Endothelial cell (in vitro differentiated cells): ENCODE measurements at regions not wholly inside any gene's neighbourhood (a gene's known extent, or its start where the extent isn't known, plus 50 kb on each side); places are given as distances from the start of the nearest gene placed in this dataset.

Experiments used
- DNase-seq: peaks from one replicate; pipeline ENCODE4 v3.0.0; 2021; ENCODE audit warnings: low spot score
- H3K27ac Mint-ChIP-seq: one replicate; pipeline ENCODE4 v1.8.0; 2021; ENCODE audit warnings: mixed read lengths, inconsistent platforms; ENCODE audit not compliant: unreplicated experiment
- H3K27me3 Mint-ChIP-seq: one replicate; pipeline ENCODE4 v1.8.0; 2021; ENCODE audit warnings: mild to moderate bottlenecking, moderate library complexity, mixed read lengths, inconsistent platforms; ENCODE audit not compliant: unreplicated experiment
- H3K36me3 Mint-ChIP-seq: one replicate; pipeline ENCODE4 v1.8.0; 2021; ENCODE audit warnings: mild to moderate bottlenecking, low read depth, mixed read lengths, inconsistent platforms; ENCODE audit not compliant: unreplicated experiment
- H3K4me1 Mint-ChIP-seq: one replicate; pipeline ENCODE4 v1.8.0; 2021; ENCODE audit warnings: mild to moderate bottlenecking, mixed read lengths, inconsistent platforms; ENCODE audit not compliant: unreplicated experiment
- H3K4me3 Mint-ChIP-seq: one replicate; pipeline ENCODE4 v1.8.0; 2021; ENCODE audit warnings: mild to moderate bottlenecking, mixed read lengths, inconsistent platforms; ENCODE audit not compliant: unreplicated experiment
- H3K9me3 Mint-ChIP-seq: one replicate; pipeline ENCODE4 v1.8.0; 2021; ENCODE audit warnings: mixed read lengths, inconsistent platforms; ENCODE audit not compliant: unreplicated experiment
- TF ChIP-seq, protein P1 (sequence below): fragments of 200-600 bp; sonication (generic); IDR thresholded peaks from one replicate; pipeline ENCODE4 v1.5.0; 2021; ENCODE audit warnings: antibody characterized with exemption; ENCODE audit not compliant: unreplicated experiment

DNA sequence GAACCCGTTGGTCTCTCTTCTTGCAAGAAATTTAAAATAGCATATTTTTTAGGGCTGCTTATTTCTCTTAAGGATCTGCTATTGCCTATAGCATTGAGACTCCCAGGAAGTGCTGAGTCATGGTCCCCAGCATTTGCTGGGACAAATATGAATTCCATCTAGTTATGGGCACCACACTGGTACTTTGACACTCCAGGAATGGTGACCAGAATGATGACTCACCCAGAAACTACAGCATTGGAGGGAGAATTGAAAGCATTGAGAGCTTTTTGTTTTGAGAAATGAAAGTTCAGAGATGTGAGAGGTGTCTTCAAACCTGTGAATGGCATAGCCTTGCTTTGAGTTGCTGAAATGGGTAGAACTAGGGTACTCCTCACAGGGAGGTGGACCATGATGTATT is 699.7 kb downstream of the DHX35 start:
- Mint-ChIP-seq H3K36me3 (no peaks in the 10 kb centered on the region), H3K27ac (no peak overlapping the region), H3K4me1 (peaks cover 4% of the 10 kb centered on the region), H3K9me3 (no peaks in the 10 kb centered on the region), H3K27me3 (no peaks in the 10 kb centered on the region), H3K4me3 (no peak overlapping the region)
- TF ChIP-seq, protein P1, sequence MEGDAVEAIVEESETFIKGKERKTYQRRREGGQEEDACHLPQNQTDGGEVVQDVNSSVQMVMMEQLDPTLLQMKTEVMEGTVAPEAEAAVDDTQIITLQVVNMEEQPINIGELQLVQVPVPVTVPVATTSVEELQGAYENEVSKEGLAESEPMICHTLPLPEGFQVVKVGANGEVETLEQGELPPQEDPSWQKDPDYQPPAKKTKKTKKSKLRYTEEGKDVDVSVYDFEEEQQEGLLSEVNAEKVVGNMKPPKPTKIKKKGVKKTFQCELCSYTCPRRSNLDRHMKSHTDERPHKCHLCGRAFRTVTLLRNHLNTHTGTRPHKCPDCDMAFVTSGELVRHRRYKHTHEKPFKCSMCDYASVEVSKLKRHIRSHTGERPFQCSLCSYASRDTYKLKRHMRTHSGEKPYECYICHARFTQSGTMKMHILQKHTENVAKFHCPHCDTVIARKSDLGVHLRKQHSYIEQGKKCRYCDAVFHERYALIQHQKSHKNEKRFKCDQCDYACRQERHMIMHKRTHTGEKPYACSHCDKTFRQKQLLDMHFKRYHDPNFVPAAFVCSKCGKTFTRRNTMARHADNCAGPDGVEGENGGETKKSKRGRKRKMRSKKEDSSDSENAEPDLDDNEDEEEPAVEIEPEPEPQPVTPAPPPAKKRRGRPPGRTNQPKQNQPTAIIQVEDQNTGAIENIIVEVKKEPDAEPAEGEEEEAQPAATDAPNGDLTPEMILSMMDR = no peak
- no peak for DNase-seq

DNA sequence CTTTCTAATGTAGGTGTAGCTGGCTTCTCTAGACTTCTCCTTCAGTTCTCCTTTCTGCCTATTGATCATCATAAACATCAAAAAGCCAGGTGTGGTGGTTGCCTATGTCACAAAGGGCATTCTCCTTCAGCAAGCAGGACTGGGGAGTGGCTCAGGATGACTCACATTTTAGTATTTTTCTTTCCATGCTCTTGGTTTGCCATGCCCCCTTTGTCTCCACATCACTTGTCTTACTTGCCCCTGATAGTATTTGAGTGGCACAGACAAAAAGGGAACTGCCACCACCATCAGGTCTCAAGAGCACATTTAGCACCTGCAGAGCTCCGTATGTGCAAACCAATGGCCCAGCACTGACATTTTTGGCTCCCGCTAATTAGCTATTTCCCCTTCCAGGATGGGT is 698.8 kb downstream of the DHX35 start:
- no peak for DNase-seq
- Mint-ChIP-seq H3K27ac (no peak overlapping the region), H3K9me3 (no peaks in the 10 kb centered on the region), H3K36me3 (no peaks in the 10 kb centered on the region), H3K4me3 (no peak overlapping the region), H3K4me1 (peaks cover 4% of the 10 kb centered on the region), H3K27me3 (no peaks in the 10 kb centered on the region)
- TF ChIP-seq, protein P1 = no peak

DNA sequence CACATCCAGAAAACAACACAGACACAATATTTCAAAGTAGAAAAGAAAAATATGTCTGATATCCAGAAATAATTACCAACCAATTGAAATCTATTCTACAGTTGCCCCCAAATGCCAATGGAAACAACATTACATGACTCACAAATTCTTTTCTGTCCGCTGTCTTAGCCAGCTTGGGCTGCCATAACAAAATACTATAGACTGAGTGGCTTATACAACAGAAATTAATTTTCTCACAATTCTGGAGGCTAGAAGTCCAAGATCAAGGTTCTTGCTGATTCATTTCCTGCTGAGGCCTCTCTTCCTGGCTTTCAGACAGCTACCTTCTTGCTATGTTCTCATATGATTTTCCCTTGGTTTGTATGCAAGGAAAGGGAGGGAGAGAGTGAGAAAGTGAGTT is 698.1 kb downstream of the DHX35 start:
- Mint-ChIP-seq H3K4me3 (no peak overlapping the region), H3K9me3 (no peaks in the 10 kb centered on the region), H3K27ac (no peak overlapping the region), H3K4me1 (peaks cover 4% of the 10 kb centered on the region), H3K27me3 (no peaks in the 10 kb centered on the region), H3K36me3 (no peaks in the 10 kb centered on the region)
- TF ChIP-seq, protein P1 = no peak
- DNase-seq = no peak

DNA sequence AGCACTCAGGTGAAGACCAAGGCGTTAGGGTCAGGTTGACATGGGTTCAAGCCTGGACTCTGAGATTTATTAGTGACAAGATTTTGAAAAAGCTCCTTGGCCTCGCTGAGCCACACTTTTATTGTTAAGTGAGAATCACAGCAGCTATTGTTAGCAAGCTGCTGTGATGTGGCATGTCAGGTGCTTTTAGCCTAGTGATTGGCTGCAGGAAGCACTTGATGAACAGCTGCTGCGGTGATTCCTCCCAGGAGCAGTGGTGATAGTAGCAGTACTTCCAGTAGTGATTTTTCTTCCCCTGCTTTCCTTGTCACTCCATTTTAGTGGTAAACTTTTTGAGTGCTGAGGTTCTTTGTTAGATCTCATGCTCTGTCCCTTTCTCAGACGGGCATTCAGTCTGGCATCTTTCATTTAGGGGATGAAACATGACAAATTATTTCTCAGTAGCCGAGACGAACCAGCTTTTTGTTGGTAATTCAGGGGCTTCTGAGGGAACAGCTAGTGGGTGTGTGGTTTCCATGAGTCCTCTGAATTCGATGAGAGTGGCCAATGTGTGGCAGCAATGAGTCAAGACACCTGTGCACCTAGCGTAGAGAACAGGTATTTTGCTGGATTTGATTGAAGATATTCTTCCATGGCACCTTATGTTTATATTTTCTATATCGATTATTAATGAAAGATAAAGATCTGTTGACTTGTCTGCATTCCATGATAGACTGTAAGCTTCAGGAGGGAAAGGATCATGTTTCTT is 696.7 kb downstream of the DHX35 start:
- Mint-ChIP-seq H3K27me3 (no peaks in the 10 kb centered on the region), H3K4me3 (no peak overlapping the region), H3K9me3 (no peaks in the 10 kb centered on the region), H3K4me1 (peaks cover 9% of the 10 kb centered on the region), H3K27ac (no peak overlapping the region), H3K36me3 (no peaks in the 10 kb centered on the region)
- TF ChIP-seq, protein P1 = no peak
- no peak for DNase-seq

DNA sequence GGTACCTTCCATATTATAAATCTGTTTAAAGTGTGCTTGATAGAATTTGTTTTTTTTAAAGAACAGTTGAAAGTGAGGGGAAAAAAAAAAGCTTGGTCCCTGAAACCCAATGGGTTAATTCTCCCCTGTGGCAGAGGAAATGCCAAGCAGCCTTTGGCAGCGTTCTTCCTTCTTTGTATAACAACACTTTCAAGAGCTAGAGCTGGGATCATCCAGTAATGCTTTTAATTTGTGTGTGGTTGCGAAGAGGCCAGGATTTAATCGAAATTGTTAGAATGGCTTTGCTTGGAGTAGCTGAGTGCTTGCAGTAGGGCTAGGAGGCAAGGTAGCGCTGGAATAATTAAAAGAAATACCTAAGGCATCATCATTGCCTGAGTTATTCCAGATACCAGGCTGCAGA is 692.0 kb downstream of the DHX35 start:
- no peak for DNase-seq
- peaks cover 5% of the 10 kb centered on the region for H3K4me1 Mint-ChIP-seq
- H3K27ac Mint-ChIP-seq = no peak overlapping the region
- TF ChIP-seq, protein P1 = no peak
- H3K36me3 Mint-ChIP-seq = no peaks in the 10 kb centered on the region
- no peaks in the 10 kb centered on the region for H3K27me3 Mint-ChIP-seq
- no peak overlapping the region for H3K4me3 Mint-ChIP-seq
- H3K9me3 Mint-ChIP-seq = no peaks in the 10 kb centered on the region
